ENCODE measurements at regions not wholly inside any gene's neighbourhood (a gene's known extent, or its start where the extent isn't known, plus 50 kb on each side); places are given as distances from the start of the nearest gene placed in this dataset.

DNA sequence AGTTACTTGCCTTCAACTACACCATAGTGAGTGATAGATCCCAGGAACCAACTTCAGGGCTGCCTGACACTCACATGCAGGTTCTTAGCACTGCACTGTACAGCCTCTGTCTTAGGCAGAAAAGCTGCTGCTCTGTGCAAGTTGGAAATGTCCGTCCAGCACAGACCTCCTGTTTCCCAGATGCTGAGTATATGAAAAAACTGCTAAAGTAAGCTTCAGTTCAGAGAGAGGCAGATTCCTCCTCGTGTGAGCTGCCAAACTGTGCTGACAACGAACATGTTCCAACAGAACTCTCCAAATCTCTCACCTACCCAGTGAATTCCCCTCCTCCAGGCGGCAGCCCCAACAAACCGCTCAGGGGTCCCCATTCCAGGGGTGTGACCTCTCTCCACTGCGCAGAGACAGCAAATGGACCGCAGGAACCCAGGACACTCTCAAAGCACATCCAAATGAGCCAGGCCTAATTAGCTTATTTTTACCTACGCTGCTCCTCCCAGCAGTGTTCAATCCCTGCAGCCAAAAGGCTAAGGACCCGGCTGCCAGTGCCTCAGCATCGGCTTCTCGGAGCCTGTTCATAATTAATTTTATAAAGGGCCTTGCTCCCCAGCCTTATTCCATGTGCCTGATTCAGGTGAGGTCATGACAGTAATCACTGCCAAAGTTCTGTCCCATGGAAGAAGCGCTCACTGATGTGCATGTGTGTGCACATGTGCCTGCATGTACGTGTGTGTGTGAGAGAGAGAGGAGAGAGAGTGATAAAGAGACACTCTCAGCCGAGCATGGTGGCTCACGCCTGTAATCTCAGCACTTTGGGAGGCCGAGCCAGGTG, 159.5 kb upstream of the AUTS2 start:
- Histone ChIP-seq H3K4me1 (ENCODE audit: insufficient read depth) (peaks cover 2% of the 10 kb centered on the region), H3K4me3 (no peak overlapping the region), H3K36me3 (no peaks in the 10 kb centered on the region), H3K27me3 (no peaks in the 10 kb centered on the region), H3K27ac (no peak overlapping the region), H3K9me3 (no peaks in the 10 kb centered on the region)
- no peak for DNase-seq
- 42 to 55% (median 51%) methylated on average over 16 of the region's 16 CpGs for WGBS, 3 donors
- TF ChIP-seq EP300 (IDR thresholded peaks at IDR 0.05) (no peak), CTCF (IDR thresholded peaks at IDR 0.05) (no peak), POLR2A (IDR thresholded peaks at IDR 0.05) (no peak)
- intact Hi-C loops (cut with DNase I): no loop called here

DNA sequence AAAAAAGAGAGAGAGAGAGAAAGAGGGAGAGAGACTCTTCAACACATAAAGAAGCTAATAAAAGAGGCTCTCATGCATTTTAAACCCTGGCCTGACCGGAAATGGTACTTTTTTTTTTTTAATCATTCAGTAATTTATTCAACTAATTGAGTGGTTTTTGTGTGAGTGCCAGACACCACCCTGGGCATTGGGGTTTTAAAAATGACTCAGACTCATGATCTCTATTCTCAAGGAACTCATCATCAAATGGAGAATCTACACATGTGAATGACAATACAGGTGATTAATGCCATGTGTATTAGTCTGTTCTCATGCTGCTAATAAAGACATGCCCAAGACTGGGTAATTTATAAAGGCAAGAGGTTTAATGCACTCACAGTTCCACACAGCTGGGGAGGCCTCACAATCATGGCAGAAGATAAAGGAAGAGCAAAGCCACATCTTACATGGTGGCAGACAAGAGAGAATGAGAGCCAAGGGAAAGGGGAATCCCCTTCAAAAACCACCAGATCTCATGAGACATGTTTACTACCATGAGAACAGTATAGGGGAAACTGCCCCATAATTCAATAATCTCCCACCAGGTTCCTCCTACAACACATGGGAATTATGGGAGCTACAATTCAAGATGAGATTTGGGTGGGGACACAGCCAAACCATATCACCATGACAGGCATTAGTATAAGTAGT, 158.5 kb upstream of the AUTS2 start:
- no peak overlapping the region for H3K27ac ChIP-seq
- peaks cover 2% of the 10 kb centered on the region for H3K4me1 ChIP-seq (ENCODE audit: insufficient read depth)
- intact Hi-C loops (cut with DNase I): no loop called here
- 95 to 100% (median 97%) methylated on average over 1 of the region's 1 CpG for WGBS, 3 donors
- no peak overlapping the region for H3K4me3 ChIP-seq
- H3K27me3 ChIP-seq: no peaks in the 10 kb centered on the region
- no peak for TF ChIP-seq POLR2A (IDR thresholded peaks at IDR 0.05)
- no peak for TF ChIP-seq CTCF (IDR thresholded peaks at IDR 0.05)
- TF ChIP-seq EP300 (IDR thresholded peaks at IDR 0.05): no peak
- H3K36me3 ChIP-seq: no peaks in the 10 kb centered on the region
- no peaks in the 10 kb centered on the region for H3K9me3 ChIP-seq
- no peak for DNase-seq

DNA sequence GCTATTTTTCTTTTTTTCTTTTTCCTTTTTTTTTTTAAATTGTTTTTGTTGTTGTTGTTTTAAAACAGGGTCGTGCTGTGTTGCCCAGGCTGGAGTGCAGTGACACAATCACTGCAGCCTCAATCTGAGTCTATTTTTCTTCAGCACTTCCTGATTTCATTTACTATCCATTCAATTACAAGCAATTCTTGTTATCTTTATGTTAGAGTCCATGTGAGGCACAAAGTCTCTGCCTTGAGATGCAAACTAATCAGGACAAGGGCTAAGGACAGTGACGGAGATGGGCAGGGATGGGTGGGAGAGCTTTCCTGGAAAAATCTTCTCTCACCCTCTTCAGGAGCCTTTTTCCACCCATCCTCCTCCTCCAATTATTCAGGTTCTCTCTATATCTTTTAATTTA, 157.3 kb upstream of the AUTS2 start:
- intact Hi-C loops (cut with DNase I): no loop called here
- peaks cover 2% of the 10 kb centered on the region for H3K4me1 ChIP-seq (ENCODE audit: insufficient read depth)
- WGBS, 3 donors: 68 to 88% (median 81%) methylated on average over 2 of the region's 2 CpGs
- no peaks in the 10 kb centered on the region for H3K9me3 ChIP-seq
- H3K27me3 ChIP-seq: no peaks in the 10 kb centered on the region
- no peak overlapping the region for H3K27ac ChIP-seq
- H3K36me3 ChIP-seq: no peaks in the 10 kb centered on the region
- TF ChIP-seq EP300 (IDR thresholded peaks at IDR 0.05): no peak
- TF ChIP-seq CTCF (IDR thresholded peaks at IDR 0.05): no peak
- TF ChIP-seq POLR2A (IDR thresholded peaks at IDR 0.05): no peak
- no peak overlapping the region for H3K4me3 ChIP-seq
- no peak for DNase-seq

GRCh38 chr7:69443136-69443535, 155.1 kb upstream of the AUTS2 start:
- no peaks in the 10 kb centered on the region for H3K36me3 ChIP-seq
- no peaks in the 10 kb centered on the region for H3K9me3 ChIP-seq
- DNase-seq: no peak
- H3K27ac ChIP-seq: no peak overlapping the region
- H3K4me1 ChIP-seq (ENCODE audit: insufficient read depth): peaks cover 2% of the 10 kb centered on the region
- intact Hi-C loops (cut with DNase I): no loop called here
- TF ChIP-seq POLR2A (IDR thresholded peaks at IDR 0.05) (no peak), EP300 (IDR thresholded peaks at IDR 0.05) (no peak), CTCF (IDR thresholded peaks at IDR 0.05) (no peak)
- H3K4me3 ChIP-seq: no peak overlapping the region
- 43 to 75% (median 57%) methylated on average over 2 of the region's 2 CpGs for WGBS, 3 donors
- H3K27me3 ChIP-seq: no peaks in the 10 kb centered on the region

All from ovary (tissue), 7 donors.